Testis (tissue), 2 donors: ENCODE measurements at regions not wholly inside any gene's neighbourhood (a gene's known extent, or its start where the extent isn't known, plus 50 kb on each side); places are given as distances from the start of the nearest gene placed in this dataset.

Source experiments
- POLR2A ChIP-seq: fragments of 450-650 bp; IDR thresholded peaks from one replicate; pipeline ENCODE4 v1.6.1; 2017; ENCODE audit warnings: antibody characterized with exemption, mild to moderate bottlenecking, moderate library complexity
- TF ChIP-seq, protein P1 (sequence below), 3 experiments: fragments of 450-650 bp in 2 of 3; fragments of 200-600 bp in 1 of 3; sonication (generic) in 1 of 3; IDR thresholded peaks; one replicate each; pipeline ENCODE4 v1.5.1; 2016 to 2019; ENCODE audit warnings: antibody characterized with exemption in 3 of 3, mild to moderate bottlenecking in 2 of 3, moderate library complexity in 1 of 3

DNA sequence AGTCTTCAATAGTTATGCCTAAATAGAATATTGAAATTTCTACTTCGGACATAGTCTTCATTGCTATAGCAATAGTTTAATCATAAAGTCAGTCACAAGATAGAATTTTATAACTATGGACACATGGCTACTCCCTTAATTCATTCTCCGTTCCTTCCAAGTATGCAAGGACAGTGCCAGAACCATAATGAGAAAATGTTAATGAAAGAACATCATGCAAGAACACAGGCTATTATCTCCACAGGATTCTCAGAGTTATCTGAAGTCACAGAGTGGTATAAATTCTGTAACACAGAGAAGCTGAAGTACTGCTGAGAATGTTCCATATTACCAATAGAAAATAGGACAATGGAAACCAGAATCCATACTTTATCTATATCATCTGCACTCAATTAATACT is 826.2 kb downstream of the EPHA7 start:
- TF ChIP-seq, protein P1, sequence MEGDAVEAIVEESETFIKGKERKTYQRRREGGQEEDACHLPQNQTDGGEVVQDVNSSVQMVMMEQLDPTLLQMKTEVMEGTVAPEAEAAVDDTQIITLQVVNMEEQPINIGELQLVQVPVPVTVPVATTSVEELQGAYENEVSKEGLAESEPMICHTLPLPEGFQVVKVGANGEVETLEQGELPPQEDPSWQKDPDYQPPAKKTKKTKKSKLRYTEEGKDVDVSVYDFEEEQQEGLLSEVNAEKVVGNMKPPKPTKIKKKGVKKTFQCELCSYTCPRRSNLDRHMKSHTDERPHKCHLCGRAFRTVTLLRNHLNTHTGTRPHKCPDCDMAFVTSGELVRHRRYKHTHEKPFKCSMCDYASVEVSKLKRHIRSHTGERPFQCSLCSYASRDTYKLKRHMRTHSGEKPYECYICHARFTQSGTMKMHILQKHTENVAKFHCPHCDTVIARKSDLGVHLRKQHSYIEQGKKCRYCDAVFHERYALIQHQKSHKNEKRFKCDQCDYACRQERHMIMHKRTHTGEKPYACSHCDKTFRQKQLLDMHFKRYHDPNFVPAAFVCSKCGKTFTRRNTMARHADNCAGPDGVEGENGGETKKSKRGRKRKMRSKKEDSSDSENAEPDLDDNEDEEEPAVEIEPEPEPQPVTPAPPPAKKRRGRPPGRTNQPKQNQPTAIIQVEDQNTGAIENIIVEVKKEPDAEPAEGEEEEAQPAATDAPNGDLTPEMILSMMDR (IDR thresholded peaks at IDR 0.05), result no peak
- no peak for TF ChIP-seq POLR2A
